ENCODE measurements at regions not wholly inside any gene's neighbourhood (a gene's known extent, or its start where the extent isn't known, plus 50 kb on each side); places are given as distances from the start of the nearest gene placed in this dataset.
"Not testable (repeated sequence)": the region's sequence is repeated elsewhere in the genome, so short reads cannot be mapped to it uniquely, and the experiment has no call there.

GRCh38 chr2:16235291-16235690 lies 294.9 kb downstream of the MYCN start:
- peaks cover 11 to 17% of the 10 kb centered on the region in 2 donors for H3K27me3 Mint-ChIP-seq
- H3K27ac Mint-ChIP-seq; ATAC-seq; DNase-seq (ENCODE audit: low spot score); H3K4me1 Mint-ChIP-seq (ENCODE audit: low read depth in 2 of 2); H3K4me3 Mint-ChIP-seq; H3K9me3 Mint-ChIP-seq; H3K36me3 Mint-ChIP-seq: not testable (repeated sequence)

GRCh38 chr2:16228951-16229350 lies 288.6 kb downstream of the MYCN start:
- Mint-ChIP-seq H3K4me1 (ENCODE audit: low read depth in 2 of 2) (no peaks in the 10 kb centered on the region), H3K4me3 (no peak overlapping the region), H3K27ac (no peak overlapping the region), H3K36me3 (no peaks in the 10 kb centered on the region), H3K9me3 (no peaks in the 10 kb centered on the region), H3K27me3 (no peaks in the 10 kb centered on the region)
- DNase-seq (ENCODE audit: low spot score) (no peak), ATAC-seq (no peak)

- ATAC-seq (no peak), DNase-seq (ENCODE audit: low spot score) (no peak)
- H3K4me1 Mint-ChIP-seq (ENCODE audit: low read depth in 2 of 2) = no peaks in the 10 kb centered on the region
- H3K27me3 Mint-ChIP-seq = no peaks in the 10 kb centered on the region
- H3K27ac Mint-ChIP-seq = no peak overlapping the region
- no peaks in the 10 kb centered on the region for H3K36me3 Mint-ChIP-seq
- no peak overlapping the region for H3K4me3 Mint-ChIP-seq
- no peaks in the 10 kb centered on the region for H3K9me3 Mint-ChIP-seq
Measured at GRCh38 chr2:16228471-16228870, 288.1 kb downstream of the MYCN start.

GRCh38 chr2:16227811-16228462 lies 287.6 kb downstream of the MYCN start:
- DNase-seq (ENCODE audit: low spot score) (no peak), ATAC-seq (no peak)
- H3K27ac Mint-ChIP-seq = no peak overlapping the region
- no peaks in the 10 kb centered on the region for H3K36me3 Mint-ChIP-seq
- H3K27me3 Mint-ChIP-seq = no peaks in the 10 kb centered on the region
- H3K4me1 Mint-ChIP-seq (ENCODE audit: low read depth in 2 of 2) = no peaks in the 10 kb centered on the region
- H3K4me3 Mint-ChIP-seq = no peak overlapping the region
- H3K9me3 Mint-ChIP-seq = no peaks in the 10 kb centered on the region

- DNase-seq (ENCODE audit: low spot score) (no peak), ATAC-seq (no peak)
- Mint-ChIP-seq H3K4me3 (no peak overlapping the region), H3K27ac (no peak overlapping the region), H3K27me3 (no peaks in the 10 kb centered on the region), H3K9me3 (no peaks in the 10 kb centered on the region), H3K4me1 (ENCODE audit: low read depth in 2 of 2) (no peaks in the 10 kb centered on the region), H3K36me3 (no peaks in the 10 kb centered on the region)
Measured at GRCh38 chr2:16226943-16227664, 286.8 kb downstream of the MYCN start.

GRCh38 chr2:16226381-16226780 lies 286.0 kb downstream of the MYCN start:
- Mint-ChIP-seq H3K27me3 (peaks cover 6% of the 10 kb centered on the region in 2 donors), H3K9me3 (no peaks in the 10 kb centered on the region), H3K4me3 (no peak overlapping the region), H3K27ac (no peak overlapping the region), H3K36me3 (no peaks in the 10 kb centered on the region), H3K4me1 (ENCODE audit: low read depth in 2 of 2) (no peaks in the 10 kb centered on the region)
- ATAC-seq = peak in 1 of 2 donors; percentile 46
- DNase-seq (ENCODE audit: low spot score) = no peak

- H3K36me3 Mint-ChIP-seq = no peaks in the 10 kb centered on the region
- no peaks in the 10 kb centered on the region for H3K4me1 Mint-ChIP-seq (ENCODE audit: low read depth in 2 of 2)
- H3K9me3 Mint-ChIP-seq = no peaks in the 10 kb centered on the region
- DNase-seq (ENCODE audit: low spot score) (no peak), ATAC-seq (no peak)
- H3K27me3 Mint-ChIP-seq = peaks cover 6 to 8% of the 10 kb centered on the region in 2 donors
- H3K4me3 Mint-ChIP-seq = no peak overlapping the region
- H3K27ac Mint-ChIP-seq = no peak overlapping the region
Measured at GRCh38 chr2:16225545-16225944, 285.2 kb downstream of the MYCN start.

GRCh38 chr2:16225071-16225470 lies 284.7 kb downstream of the MYCN start:
- H3K4me1 Mint-ChIP-seq (ENCODE audit: low read depth in 2 of 2) = no peaks in the 10 kb centered on the region
- ATAC-seq (peak in 1 of 2 donors; percentile 11), DNase-seq (ENCODE audit: low spot score) (no peak)
- H3K4me3 Mint-ChIP-seq = no peak overlapping the region
- H3K9me3 Mint-ChIP-seq = no peaks in the 10 kb centered on the region
- peaks cover 6 to 8% of the 10 kb centered on the region in 2 donors for H3K27me3 Mint-ChIP-seq
- H3K27ac Mint-ChIP-seq = no peak overlapping the region
- H3K36me3 Mint-ChIP-seq = no peaks in the 10 kb centered on the region

GRCh38 chr2:16224298-16225045 lies 284.1 kb downstream of the MYCN start:
- no peaks in the 10 kb centered on the region for H3K36me3 Mint-ChIP-seq
- H3K4me3 Mint-ChIP-seq = no peak overlapping the region
- DNase-seq (ENCODE audit: low spot score) (no peak), ATAC-seq (no peak)
- no peak overlapping the region for H3K27ac Mint-ChIP-seq
- H3K9me3 Mint-ChIP-seq = no peaks in the 10 kb centered on the region
- peaks cover 6 to 8% of the 10 kb centered on the region in 2 donors for H3K27me3 Mint-ChIP-seq
- no peaks in the 10 kb centered on the region for H3K4me1 Mint-ChIP-seq (ENCODE audit: low read depth in 2 of 2)

- DNase-seq (ENCODE audit: low spot score) = no peak
- no peaks in the 10 kb centered on the region for H3K4me1 Mint-ChIP-seq (ENCODE audit: low read depth in 2 of 2)
- H3K4me3 Mint-ChIP-seq = no peak overlapping the region
- H3K27me3 Mint-ChIP-seq = peaks cover 6 to 8% of the 10 kb centered on the region in 2 donors
- no peak overlapping the region for H3K27ac Mint-ChIP-seq
- ATAC-seq = peak in 1 of 2 donors; percentile 25
- no peaks in the 10 kb centered on the region for H3K9me3 Mint-ChIP-seq
- H3K36me3 Mint-ChIP-seq = no peaks in the 10 kb centered on the region
Measured at GRCh38 chr2:16223841-16224177, 283.5 kb downstream of the MYCN start.

GRCh38 chr2:16223161-16223840 lies 283.0 kb downstream of the MYCN start:
- no peak overlapping the region for H3K27ac Mint-ChIP-seq
- peaks cover 6 to 8% of the 10 kb centered on the region in 2 donors for H3K27me3 Mint-ChIP-seq
- DNase-seq (ENCODE audit: low spot score) (no peak), ATAC-seq (no peak)
- H3K9me3 Mint-ChIP-seq = no peaks in the 10 kb centered on the region
- no peaks in the 10 kb centered on the region for H3K4me1 Mint-ChIP-seq (ENCODE audit: low read depth in 2 of 2)
- H3K36me3 Mint-ChIP-seq = no peaks in the 10 kb centered on the region
- no peak overlapping the region for H3K4me3 Mint-ChIP-seq

GRCh38 chr2:16222326-16222725 lies 282.0 kb downstream of the MYCN start:
- DNase-seq (ENCODE audit: low spot score) (no peak), ATAC-seq (no peak)
- H3K4me3 Mint-ChIP-seq = no peak overlapping the region
- no peaks in the 10 kb centered on the region for H3K4me1 Mint-ChIP-seq (ENCODE audit: low read depth in 2 of 2)
- H3K27ac Mint-ChIP-seq = no peak overlapping the region
- H3K36me3 Mint-ChIP-seq = no peaks in the 10 kb centered on the region
- H3K27me3 Mint-ChIP-seq = peaks cover 6 to 8% of the 10 kb centered on the region in 2 donors
- no peaks in the 10 kb centered on the region for H3K9me3 Mint-ChIP-seq

GRCh38 chr2:16221461-16222010 lies 281.2 kb downstream of the MYCN start:
- Mint-ChIP-seq H3K9me3 (no peaks in the 10 kb centered on the region), H3K4me3 (no peak overlapping the region), H3K27me3 (peaks cover 6 to 8% of the 10 kb centered on the region in 2 donors), H3K36me3 (no peaks in the 10 kb centered on the region), H3K4me1 (ENCODE audit: low read depth in 2 of 2) (no peaks in the 10 kb centered on the region), H3K27ac (no peak overlapping the region)
- DNase-seq (ENCODE audit: low spot score) = no peak
- no peak for ATAC-seq
